Stimulated activated naive CD4-positive, alpha-beta T cell (primary cell): ENCODE measurements at regions not wholly inside any gene's neighbourhood (a gene's known extent, or its start where the extent isn't known, plus 50 kb on each side); places are given as distances from the start of the nearest gene placed in this dataset.

Experiments used
- DNase-seq, 6 experiments: peaks; one replicate each; lab custom pipeline; 2025; lab: John Stamatoyannopoulos, UW

DNA sequence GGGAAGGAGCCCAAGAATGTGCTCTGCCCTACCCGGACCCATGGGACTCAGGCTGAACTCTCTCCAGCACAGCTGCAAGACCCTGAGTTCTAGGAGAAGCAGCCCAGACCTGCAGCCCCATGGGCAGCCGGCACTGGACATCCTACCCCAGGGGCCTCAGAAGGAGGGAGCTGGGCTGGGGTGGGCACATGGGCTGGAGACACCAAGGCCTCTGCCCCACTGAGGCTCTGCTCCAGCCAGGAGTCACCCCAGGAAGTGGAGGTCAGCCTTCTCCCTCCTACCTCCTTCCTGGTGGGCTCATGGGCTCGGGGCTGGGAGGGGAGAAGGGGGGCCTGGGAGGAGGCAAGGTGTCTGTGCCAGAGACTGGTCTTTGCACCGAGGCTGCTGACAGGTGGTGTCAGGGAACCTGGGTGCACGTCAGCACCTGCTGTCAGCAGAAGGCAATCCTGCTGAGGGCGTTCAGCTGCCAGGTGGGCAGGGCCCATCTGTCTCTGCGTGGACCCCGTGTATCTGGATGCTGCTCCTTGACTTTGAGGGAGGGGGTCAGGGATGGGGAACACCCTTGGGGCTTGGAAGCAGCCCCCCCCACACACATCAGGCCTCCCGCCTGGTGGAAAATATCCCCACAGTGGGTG, 95.2 kb downstream of the PDGFA start:
- no peak for DNase-seq

DNA sequence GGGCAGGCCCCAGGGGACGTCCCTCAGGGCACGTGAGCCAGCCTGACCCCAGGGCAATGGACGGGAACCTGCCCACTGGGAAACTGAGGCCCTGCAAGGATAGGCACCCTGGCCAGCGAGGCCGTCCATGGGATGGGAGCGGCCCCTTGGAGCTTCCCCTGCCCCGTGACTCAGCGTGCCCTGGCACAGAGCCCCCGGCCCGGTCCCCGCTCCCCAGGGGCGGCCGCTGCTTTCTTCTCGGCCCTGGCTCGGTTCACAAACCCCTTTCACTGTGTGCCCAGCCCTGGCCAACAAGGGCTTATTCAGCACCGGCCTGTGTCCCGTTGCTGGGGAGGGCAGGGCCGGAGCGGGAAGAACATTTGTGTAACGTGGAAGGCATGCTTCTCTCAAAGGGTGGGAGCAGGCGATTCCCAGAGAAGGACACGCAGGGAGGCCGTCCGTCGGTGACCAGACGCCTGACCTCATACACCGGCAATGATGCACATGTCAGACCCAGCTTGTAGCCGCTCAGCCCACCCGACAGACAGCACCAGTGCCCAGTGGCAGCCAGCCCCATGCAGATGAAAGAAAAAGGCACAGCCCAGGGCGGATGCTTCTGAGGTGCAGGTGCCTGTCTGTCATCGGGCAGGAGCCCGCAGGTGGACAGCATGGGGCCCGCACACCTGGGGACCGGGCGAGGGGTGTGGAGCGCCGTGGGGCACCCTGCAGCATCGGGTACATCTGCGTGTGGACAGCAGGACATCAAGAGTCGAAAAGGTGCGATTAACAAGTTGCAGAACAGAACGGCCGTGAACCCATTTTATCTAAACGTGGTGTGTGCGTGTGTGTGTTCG, 94.5 kb downstream of the PDGFA start:
- no peak for DNase-seq

DNA sequence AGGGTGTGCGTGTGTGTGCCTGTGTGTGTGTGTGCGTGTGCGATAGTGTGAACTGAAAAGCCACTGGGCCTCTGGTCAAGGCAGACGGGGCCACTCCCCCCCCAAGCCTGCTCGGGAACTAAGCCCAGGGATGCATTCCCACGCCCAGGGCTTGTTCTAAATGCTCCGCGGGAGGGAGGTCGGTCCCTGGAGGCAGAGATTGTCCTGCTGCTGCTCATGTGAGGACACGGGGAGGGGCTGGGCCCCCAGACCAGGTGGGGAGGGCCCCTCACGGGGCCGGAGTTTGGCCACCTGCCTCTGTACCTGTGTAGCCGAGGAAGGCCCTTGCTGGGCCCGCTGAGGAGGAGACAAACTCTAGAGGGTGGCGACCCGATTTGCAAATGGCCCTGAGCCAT, 93.9 kb downstream of the PDGFA start:
- DNase-seq: no peak

DNA sequence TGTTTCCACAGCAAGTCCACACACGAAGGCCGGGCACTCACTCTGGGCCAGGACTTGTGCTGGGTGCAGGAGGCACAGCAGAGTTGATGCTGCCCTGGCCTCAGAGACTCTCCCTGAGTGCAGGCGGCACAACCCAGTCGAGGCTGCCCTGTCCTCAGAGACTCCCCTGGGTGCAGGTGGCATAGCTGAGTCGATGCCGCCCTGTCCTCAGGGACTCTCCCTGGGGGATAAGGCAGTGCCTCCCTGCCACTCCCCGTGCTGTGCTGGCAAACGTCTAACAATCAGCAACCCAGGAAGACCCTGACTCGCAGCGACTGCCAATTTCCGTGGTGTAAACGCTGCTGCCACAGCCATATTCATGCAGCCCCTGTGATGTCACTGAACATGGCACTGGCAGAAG, 93.1 kb downstream of the PDGFA start:
- DNase-seq: no peak

DNA sequence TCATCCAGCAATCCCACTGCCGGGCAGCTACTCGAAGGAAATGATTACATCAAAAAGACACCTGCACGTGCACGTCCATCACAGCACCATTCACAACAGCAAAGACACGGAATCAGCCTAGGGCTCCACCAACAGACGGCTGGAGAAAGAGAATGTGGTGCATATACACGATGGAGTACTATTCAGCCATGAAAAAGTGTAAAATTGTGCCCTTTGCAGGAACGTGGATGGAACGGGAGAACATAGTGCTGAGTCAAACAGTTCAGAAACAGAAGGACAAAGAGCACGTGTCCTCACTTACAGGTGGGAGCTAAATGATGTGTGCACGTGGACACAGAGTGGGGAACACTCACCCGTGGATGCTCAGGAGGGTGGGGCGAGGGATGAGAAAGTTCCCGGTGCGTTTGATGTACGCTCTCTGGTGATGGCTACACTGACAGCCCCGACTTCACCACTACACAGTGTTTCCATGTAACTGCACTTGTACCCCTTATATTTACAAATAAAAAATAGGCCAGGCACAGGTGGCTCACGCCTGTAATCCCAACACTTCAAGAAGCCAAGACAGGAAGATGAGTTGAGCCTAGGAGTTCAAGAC, 92.0 kb downstream of the PDGFA start:
- no peak for DNase-seq

DNA sequence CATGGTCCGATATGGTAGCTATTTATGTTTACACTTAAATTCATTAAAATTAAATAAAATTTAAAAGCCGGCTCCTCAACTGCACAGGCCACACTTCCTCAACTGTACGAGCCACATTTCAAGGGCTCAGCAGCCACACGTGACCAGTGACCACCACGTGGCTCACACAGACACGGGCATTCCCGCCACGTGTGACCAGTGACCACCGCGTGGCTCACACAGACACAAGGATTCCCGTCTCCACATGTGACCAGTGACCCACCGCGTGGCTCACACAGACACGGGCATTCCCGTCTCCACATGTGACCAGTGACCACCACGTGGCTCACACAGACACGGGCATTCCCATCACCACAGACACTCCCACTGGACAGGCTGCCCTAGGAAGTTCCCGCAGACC, 91.3 kb downstream of the PDGFA start:
- DNase-seq: no peak

DNA sequence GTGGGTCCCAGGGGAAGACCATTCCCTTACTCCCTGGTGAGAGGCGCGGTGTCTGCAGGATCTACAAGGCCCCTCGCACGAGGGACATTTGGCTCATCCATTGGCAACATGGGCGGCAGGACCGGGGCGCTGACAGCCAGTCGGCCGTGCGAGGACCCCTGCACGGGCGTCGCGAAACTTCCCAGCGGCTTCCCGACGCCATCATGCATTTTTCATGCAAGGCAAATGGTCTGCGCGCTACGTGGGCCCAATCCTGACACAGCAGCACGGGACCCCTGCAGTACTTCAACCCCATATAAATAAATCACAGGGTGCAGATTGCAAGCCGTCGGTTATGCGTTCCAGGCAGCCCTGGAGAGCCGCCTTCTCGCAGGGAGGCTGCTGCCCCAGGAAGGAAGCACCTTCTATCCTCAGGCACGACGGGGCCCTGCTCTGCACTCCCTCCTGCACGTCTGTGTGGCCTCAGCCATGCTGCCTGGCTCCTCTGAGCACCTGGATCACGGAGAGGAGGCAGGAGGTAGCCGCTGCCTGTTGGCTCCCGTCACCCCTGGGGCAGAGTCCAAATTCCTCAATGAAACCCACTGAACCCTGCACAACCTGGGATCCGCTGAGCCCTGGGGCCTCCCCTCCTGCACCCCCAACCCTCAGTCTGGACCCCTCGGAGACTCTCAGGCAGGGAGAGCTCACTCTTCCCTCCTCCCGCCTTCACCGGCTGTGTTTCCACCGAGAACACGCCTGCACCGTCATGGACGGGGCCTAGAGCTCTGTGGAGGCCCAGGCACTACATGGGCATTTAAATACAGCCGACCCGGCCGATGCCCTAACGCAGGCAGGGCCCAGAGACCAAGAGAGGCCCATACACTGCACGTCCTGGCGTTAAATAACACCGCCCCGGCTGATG, 90.5 kb downstream of the PDGFA start:
- no peak for DNase-seq

DNA sequence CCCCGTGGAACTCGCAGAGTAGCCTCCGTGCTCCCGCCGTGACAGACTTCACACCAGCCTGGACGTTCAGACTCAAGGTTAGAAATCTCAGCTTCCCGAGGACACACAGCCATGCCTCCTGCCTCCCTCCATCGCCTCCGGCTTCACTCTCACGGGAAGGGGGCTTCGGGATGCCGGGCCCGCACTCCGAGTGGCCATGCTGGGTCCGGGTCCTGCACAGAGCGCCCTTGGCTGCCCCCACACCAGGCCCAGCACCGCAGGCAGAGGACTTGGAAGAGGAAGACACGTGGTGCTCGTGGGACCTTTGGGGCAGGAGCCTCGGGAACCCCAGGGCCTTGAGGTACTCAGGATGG, 89.8 kb downstream of the PDGFA start:
- no peak for DNase-seq

DNA sequence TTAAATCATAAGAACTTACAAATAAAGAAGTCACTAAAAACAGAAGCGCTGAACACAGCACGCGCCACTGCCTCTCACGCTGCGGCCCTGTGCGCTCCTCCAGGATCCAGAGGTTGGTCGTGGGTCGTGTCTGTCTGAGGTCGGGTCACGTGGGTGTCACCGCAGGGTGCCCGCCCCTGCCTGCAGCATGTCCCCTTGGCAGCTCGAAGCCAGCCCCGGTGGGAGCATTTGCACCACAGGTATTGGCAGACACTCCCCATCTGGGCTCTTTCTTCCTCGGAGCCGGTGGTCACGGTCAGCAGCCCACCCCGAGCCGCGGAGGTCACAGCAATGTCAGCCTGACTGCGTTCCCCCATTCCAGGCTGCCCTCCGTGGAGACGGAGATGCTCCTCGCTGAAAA, 88.6 kb downstream of the PDGFA start:
- no peak for DNase-seq

DNA sequence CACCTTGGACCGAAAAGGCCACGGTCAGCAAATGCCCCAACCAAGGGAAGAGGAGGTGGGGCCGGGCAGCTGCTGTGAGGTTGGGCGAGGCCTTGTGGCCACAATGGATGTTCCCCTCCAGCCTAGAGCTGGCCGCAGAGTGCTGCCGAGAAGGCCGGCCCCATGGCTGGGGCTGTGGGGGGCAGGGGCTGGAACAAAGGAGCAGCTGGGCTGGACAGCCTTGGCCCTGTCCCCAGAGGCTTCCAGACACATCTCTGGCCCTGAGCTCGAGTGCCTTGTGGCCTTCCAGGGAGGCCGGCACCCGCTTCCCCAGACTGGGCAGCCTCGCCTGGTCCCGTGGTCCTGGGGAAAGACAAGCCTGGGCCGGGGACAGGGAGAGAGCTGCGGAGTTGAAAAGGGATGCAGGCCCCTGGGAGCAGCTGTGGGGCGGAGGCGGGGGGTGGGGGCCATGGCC, 88.0 kb downstream of the PDGFA start:
- no peak for DNase-seq

DNA sequence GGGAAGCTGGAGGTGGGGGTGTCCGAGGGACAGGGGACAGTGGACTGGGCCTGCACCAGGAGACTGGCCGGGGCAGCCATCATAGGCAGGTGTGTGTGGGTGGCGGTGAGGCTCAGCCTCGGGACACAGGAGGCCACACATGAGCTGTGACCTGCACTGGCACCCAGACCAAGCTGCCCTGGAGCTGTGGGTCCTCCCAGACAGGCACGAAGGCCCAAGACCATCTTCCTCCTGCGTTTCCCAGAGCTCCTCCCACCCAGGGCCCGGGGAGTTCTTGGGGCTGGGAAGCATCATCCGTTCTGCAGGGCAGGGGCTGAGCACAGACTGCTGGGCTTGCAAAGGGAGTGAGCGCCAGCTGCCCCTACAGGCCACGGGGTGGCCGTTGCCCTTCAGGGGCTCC, 87.4 kb downstream of the PDGFA start:
- no peak for DNase-seq

DNA sequence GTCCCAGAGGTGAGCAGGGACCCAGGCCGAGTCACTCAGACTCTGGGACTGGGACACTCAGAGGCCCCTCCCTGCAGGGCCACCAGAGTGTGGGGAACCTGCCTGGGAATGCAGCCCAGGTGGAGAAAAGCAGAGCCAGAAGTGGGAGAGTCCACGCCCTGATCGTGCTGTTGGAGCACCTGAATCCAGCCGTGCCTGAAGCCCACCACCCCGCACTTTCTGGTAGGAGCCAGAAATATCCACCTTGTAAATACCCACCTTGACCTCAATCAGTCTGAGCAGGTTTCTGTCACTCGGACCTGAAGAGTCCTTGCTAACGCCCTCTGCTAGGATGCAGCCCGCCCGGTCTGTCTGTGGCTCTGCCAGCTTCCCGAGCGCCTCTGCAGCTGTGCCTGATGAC, 86.7 kb downstream of the PDGFA start:
- no peak for DNase-seq

DNA sequence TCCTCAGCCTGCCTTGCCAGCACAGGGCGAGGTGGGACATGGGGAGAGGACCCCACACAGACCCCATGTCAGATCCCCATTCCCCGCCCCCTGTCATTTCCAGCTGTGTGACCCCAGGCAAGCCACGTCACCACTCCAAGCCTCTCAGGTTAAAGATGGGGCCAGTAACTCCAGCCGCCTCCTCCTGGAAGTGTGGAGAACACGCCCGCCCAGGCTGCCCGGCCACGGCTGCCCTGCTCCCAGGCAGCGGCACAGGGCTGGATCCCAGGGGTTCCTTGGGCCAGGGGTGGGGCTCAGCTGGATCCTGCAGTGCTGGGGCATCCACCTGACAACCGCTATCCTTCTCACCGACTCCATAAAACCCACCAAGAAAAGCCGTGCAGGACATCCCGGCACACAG, 86.1 kb downstream of the PDGFA start:
- no peak for DNase-seq

DNA sequence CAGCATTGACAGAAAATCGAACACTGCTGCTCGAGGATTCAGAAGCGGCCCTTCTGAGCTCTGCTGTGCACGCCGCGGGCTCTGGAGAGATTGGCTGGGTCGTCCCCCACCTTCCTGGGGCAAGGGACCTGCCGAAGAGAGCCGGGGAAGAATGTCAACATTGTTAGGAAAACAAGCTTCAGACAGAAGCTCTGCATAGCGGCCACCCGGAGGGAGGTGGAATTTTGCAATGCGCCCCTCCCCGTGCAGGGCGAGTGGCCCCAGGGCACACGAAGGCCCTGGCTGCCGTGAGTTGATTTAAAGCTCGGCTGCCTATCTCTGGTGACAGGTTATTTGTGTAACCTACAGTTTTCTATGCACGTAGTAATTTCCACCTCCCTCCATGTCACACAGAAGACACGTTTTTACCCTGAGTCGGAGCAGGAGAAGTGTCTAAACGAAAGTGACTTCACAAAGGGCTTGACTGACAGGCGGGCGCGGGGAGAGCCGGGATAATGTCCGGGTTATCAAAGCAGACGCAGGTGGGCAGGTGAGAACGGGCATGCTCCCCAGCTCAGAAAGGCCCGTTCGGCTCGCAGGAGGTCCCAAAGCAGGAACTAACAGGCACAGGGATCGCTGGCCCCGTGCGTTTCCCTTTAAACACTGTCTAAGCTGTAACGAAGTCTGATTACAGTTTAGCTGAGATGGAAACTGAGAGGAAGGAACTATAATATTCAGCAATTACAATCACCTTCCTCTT, 84.6 kb downstream of the PDGFA start:
- peak in 1 of 6 experiments; percentile 14 for DNase-seq

DNA sequence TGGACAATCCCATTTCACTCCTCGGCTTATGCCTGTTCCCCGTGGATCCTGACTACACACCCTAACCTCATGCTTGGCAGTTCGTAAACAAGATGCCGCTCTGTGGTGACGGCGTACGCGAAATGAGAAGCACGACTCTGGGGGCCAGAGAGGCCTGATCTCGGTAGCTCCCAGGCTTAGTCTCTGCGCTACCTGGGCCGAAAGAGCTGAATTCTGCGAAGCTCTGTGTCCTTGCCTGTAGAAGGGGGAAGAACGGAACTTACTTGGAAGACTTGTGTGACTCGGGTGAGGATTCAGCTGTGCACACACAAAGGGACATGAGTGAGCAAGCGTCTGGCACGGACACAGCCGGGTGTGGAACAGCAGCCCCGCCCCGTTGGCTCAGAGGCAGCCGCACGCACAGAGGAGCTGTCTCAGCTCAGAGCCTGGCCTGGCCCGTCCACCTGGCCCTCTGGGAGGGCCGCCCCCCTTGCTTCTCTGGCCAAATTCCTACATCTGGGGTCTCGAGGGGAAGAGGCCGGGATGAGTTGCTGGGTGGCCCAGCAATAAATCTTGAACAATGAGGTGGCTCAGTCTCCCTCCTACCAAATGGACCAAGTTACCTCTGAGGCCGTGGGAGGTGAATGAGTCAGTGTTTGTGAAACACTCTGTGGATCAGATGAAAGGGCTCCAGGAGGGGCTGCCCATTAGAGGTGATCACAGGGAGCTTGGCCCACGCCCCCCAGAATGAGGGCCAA, 83.8 kb downstream of the PDGFA start:
- no peak for DNase-seq

DNA sequence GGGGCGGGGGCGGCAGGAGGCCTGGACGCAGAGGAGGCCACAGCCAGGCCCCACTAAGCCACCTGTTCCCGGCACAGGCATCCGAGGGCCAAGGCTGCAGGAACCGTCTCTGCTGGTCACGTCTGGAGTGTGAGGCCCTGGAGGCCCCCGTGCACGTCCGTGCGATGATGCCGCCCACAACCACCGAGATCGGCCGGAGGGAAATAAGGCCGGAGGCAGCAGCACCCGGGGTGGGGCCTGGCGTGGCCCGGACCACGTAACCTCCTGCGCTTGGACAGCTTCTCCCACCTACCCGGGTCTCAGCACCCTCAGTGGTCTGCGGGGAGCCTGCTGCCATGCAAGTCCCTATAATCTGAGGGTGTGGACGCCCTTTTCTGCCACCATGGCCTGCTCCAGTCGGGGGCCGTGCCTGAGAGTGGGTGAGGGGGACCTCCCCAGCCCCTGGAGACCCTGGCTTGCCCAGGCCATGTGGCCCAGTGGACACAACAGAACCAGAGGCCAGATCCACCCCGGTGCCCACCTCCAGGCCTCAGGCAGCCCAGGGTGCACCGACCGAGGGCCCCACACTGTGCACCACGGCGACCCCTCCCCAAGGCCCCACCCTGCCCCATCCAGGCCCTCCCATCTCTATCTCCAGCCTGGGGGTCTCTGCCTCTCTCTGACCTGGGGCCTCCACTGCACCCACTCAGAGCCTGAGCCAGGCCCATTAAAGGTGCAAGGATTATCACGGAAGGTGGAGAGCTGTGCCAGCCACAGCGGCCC, 83.1 kb downstream of the PDGFA start:
- no peak for DNase-seq

DNA sequence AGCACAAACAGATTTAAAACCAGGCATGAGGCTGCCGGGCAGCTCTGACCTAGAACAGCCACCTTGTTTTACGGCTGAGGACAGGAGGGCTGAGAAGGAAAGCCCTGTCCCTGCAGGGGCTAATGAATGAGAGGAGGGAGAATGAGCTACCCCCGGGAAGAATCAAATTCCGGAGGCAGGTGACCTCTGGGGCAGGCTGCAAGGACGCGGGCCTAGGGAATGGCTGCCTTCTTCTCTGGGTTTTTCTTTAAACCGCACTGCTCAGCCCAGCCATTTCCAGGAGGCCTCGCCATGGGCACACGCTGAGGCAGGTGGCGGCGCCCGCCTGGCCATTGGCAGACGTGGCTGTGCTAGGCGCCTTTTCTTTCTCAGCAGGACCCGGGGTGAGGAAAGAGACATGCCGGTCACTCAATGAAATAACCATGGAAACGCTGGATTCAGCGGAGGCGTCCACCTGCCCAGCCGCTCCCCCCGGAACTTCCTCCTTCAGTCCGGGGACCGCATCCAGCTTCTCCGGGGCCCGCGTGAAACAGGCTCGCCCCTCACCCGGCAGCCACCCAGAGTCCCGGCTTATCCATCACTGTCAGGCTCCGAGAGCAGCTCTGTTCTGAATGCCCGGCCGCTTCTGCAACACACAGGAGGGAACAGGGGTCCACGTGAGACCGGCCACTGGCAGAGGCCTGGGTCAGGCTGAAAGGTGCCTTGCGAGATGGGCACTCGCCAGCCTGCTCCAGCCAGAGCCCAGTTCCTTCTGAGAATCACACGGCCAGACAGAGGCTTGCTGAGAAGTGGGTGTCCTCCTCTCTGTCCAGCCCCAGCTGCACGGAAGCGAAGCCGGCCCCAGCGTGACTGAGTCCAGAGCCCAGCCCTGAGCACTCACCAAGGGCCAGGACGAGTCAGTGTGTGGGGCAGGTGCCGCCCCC, 82.1 kb downstream of the PDGFA start:
- DNase-seq: no peak

DNA sequence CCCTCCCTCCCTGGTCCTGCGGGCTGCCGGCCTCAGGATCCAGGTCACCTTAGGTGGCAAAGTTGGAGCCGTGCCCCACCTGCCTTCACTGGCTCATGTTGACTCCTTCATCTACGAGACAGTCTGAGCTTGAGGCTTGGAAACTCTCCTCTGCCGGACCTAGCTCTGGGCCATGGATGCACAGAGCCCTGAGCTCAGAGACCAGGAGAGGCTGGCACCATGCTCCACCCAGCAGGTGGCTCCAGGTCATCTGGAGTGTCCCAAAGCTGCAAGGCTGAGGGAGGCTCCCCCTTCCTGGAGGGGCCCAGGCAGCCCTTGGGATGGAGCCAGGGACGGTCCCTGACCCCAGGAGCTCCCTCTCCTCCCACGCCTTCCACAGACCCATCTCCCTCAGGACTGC, 81.3 kb downstream of the PDGFA start:
- DNase-seq: no peak

DNA sequence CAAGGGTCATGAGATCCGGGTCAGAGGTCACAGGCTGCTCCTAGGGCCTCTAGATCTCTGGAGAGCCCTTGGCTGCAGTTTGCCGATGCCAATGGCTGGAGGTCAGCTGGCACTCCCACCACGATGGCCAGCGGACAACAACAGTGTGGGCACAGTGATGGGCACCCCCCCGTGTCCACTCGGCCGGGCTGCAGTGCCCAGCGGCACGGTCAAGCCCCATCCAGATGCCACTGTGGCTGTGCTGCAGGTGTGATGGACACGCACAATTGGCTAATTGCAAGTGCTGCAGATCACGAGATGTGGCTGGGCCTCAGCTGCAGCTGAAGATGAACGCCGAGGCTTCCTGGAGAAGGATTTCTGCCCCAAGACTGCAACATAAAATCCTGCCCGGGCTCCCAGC, 80.7 kb downstream of the PDGFA start:
- DNase-seq: no peak
